HL-60 (cell line): ENCODE measurements at regions not wholly inside any gene's neighbourhood (a gene's known extent, or its start where the extent isn't known, plus 50 kb on each side); places are given as distances from the start of the nearest gene placed in this dataset.
"Not testable (repeated sequence)": the region's sequence is repeated elsewhere in the genome, so short reads cannot be mapped to it uniquely, and the experiment has no call there.

Source experiments
- DNase-seq, 2 experiments: peaks; one replicate each; pipeline ENCODE4 v3.0.0-alpha.2; 2010 to 2020; ENCODE audit warnings: low read depth in 1 of 2, low spot score in 1 of 2
- H3K27ac ChIP-seq: fragments of 250-450 bp; sonication (Bioruptor Pico); replicated peaks from 2 replicates; pipeline ENCODE4 v1.5.1; 2020; ENCODE audit warnings: mild to moderate bottlenecking, moderate library complexity
- H3K27me3 ChIP-seq: fragments of 250-450 bp; sonication (Bioruptor Pico); 2 replicates; pipeline ENCODE4 v1.5.1; 2021; ENCODE audit warnings: mild to moderate bottlenecking, moderate library complexity; ENCODE audit not compliant: insufficient read depth, poor library complexity, severe bottlenecking
- H3K4me3 ChIP-seq: replicated peaks from 2 replicates; pipeline ENCODE4 v1.5.1; 2011; ENCODE audit warnings: mild to moderate bottlenecking, control low read depth, low read length; ENCODE audit not compliant: insufficient read depth
- CTCF ChIP-seq: IDR thresholded peaks from one replicate; pipeline ENCODE4 v1.5.1; 2011; ENCODE audit warnings: low read length, control low read depth, inconsistent platforms; ENCODE audit not compliant: insufficient read depth
- GABPA ChIP-seq: IDR thresholded peaks from 2 replicates; pipeline ENCODE4 v1.6.1; 2012; ENCODE audit warnings: low read depth
- POLR2AphosphoS5 ChIP-seq: IDR thresholded peaks from 2 replicates; pipeline ENCODE4 v1.6.1; 2012; ENCODE audit warnings: low read depth
- REST ChIP-seq: IDR thresholded peaks from 2 replicates; pipeline ENCODE4 v1.6.1; 2012; ENCODE audit warnings: low read depth; ENCODE audit not compliant: insufficient replicate concordance
- SPI1 ChIP-seq: IDR thresholded peaks from 2 replicates; pipeline ENCODE4 v1.6.1; 2012; ENCODE audit warnings: low read depth, mild to moderate bottlenecking, borderline replicate concordance

GRCh38 chr17:22161376-22161775 is 469.1 kb downstream of the KCNJ18 start:
- H3K27ac ChIP-seq = no peak overlapping the region
- TF ChIP-seq CTCF (no peak), GABPA (no peak), SPI1 (no peak), POLR2AphosphoS5 (no peak), REST (no peak)
- no peak overlapping the region for H3K4me3 ChIP-seq
- no peaks in the 10 kb centered on the region for H3K27me3 ChIP-seq
- DNase-seq = no peak

- H3K27me3 ChIP-seq = no peaks in the 10 kb centered on the region
- TF ChIP-seq CTCF (no peak), GABPA (no peak), REST (no peak), SPI1 (no peak), POLR2AphosphoS5 (no peak)
- H3K4me3 ChIP-seq = no peak overlapping the region
- DNase-seq = no peak
- no peak overlapping the region for H3K27ac ChIP-seq
Measured at GRCh38 chr17:22171631-22172030, 479.3 kb downstream of the KCNJ18 start.

- TF ChIP-seq REST (no peak), POLR2AphosphoS5 (no peak), SPI1 (no peak), CTCF (no peak), GABPA (no peak)
- no peaks in the 10 kb centered on the region for H3K27me3 ChIP-seq
- H3K27ac ChIP-seq = no peak overlapping the region
- H3K4me3 ChIP-seq = no peak overlapping the region
- DNase-seq = no peak
Measured at GRCh38 chr17:22193113-22193512, 500.8 kb downstream of the KCNJ18 start.

- H3K4me3 ChIP-seq, DNase-seq, H3K27me3 ChIP-seq, H3K27ac ChIP-seq: not testable (repeated sequence)
Measured at GRCh38 chr17:22200187-22200586, 507.9 kb downstream of the KCNJ18 start.
